ENCODE measurements at regions not wholly inside any gene's neighbourhood (a gene's known extent, or its start where the extent isn't known, plus 50 kb on each side); places are given as distances from the start of the nearest gene placed in this dataset.
"Not testable (repeated sequence)": the region's sequence is repeated elsewhere in the genome, so short reads cannot be mapped to it uniquely, and the experiment has no call there.

GRCh38 chr11:89545691-89546090, 54.5 kb upstream of the NOX4 start:
- DNase-seq = no peak

- DNase-seq = not testable (repeated sequence)
Observed at GRCh38 chr11:89555781-89556180, 64.6 kb upstream of the NOX4 start.

GRCh38 chr11:89556731-89557707, 65.8 kb upstream of the NOX4 start:
- DNase-seq = not testable (repeated sequence)

- not testable (repeated sequence) for DNase-seq
Observed at GRCh38 chr11:89560598-89560997, 69.4 kb upstream of the NOX4 start.

GRCh38 chr11:89562731-89563130, 71.6 kb upstream of the NOX4 start:
- not testable (repeated sequence) for DNase-seq

GRCh38 chr11:89566972-89567371, 75.8 kb upstream of the NOX4 start:
- no peak for DNase-seq

GRCh38 chr11:89569387-89569786, 78.2 kb upstream of the NOX4 start:
- DNase-seq = not testable (repeated sequence)

- not testable (repeated sequence) for DNase-seq
Observed at GRCh38 chr11:89571706-89572105, 80.5 kb upstream of the NOX4 start.

GRCh38 chr11:89575846-89576245, 84.7 kb upstream of the NOX4 start:
- not testable (repeated sequence) for DNase-seq

GRCh38 chr11:89577428-89577827, 86.3 kb upstream of the NOX4 start:
- DNase-seq = not testable (repeated sequence)

- no peak for DNase-seq
Observed at GRCh38 chr11:89583580-89583979, 92.4 kb upstream of the NOX4 start.

GRCh38 chr11:89585046-89585445, 93.9 kb upstream of the NOX4 start:
- DNase-seq = not testable (repeated sequence)

GRCh38 chr11:89585471-89585870, 94.3 kb upstream of the NOX4 start:
- not testable (repeated sequence) for DNase-seq

GRCh38 chr11:89589413-89589812, 98.2 kb upstream of the NOX4 start:
- DNase-seq = not testable (repeated sequence)

GRCh38 chr11:89590008-89590632, 98.9 kb upstream of the NOX4 start:
- not testable (repeated sequence) for DNase-seq

- not testable (repeated sequence) for DNase-seq
Observed at GRCh38 chr11:89601263-89601662, 108.8 kb upstream of the TRIM77 start.

- DNase-seq = no peak
Observed at GRCh38 chr11:89604281-89604680, 105.8 kb upstream of the TRIM77 start.

GRCh38 chr11:89606845-89607244, 103.3 kb upstream of the TRIM77 start:
- not testable (repeated sequence) for DNase-seq

GRCh38 chr11:89607497-89607896, 102.6 kb upstream of the TRIM77 start:
- not testable (repeated sequence) for DNase-seq

- DNase-seq = no peak
Observed at GRCh38 chr11:89608234-89608966, 101.7 kb upstream of the TRIM77 start.

GRCh38 chr11:89612096-89612495, 98.0 kb upstream of the TRIM77 start:
- DNase-seq = no peak

- DNase-seq = no peak
Observed at GRCh38 chr11:89613911-89614310, 96.2 kb upstream of the TRIM77 start.
